H1 (cell line): ENCODE measurements at regions not wholly inside any gene's neighbourhood (a gene's known extent, or its start where the extent isn't known, plus 50 kb on each side); places are given as distances from the start of the nearest gene placed in this dataset.

Experiments
- CTCF ChIP-seq, 3 experiments: IDR thresholded peaks; 1 replicate in 2 of 3; 2 replicates in 1 of 3; pipeline versions ENCODE4 v1.5.1 to v1.6.1; 2011; ENCODE audit warnings: low read length in 3 of 3, mild to moderate bottlenecking in 3 of 3, inconsistent platforms in 2 of 3, low read depth in 1 of 3, moderate library complexity in 1 of 3; ENCODE audit not compliant: insufficient read depth in 1 of 3; ENCODE audit errors: control extremely low read depth in 1 of 3
- EZH2 ChIP-seq: fragments of 200-600 bp; sonication (generic); IDR thresholded peaks from 2 replicates; pipeline ENCODE4 v1.7.1; 2012; ENCODE audit warnings: low read depth, mild to moderate bottlenecking, moderate library complexity, low read length, inconsistent platforms; ENCODE audit not compliant: severe bottlenecking
- FOSL1 ChIP-seq: IDR thresholded peaks from 2 replicates; pipeline ENCODE4 v1.6.1; 2011; ENCODE audit warnings: mild to moderate bottlenecking, low read depth, low read length, moderate library complexity; ENCODE audit not compliant: insufficient read depth
- GABPA ChIP-seq: IDR thresholded peaks from 2 replicates; pipeline ENCODE4 v1.6.1; 2011; ENCODE audit warnings: mild to moderate bottlenecking, low read length, moderate library complexity, borderline replicate concordance; ENCODE audit not compliant: insufficient read depth
- GTF2F1 ChIP-seq: IDR thresholded peaks from 2 replicates; pipeline ENCODE4 v1.6.1; 2012; ENCODE audit warnings: low read depth, low read length, improper control_type of control experiment, borderline replicate concordance
- JUND ChIP-seq: IDR thresholded peaks from 2 replicates; pipeline ENCODE4 v1.6.1; 2011; ENCODE audit warnings: mild to moderate bottlenecking, improper control_type of control experiment, low read length
- POLR2A ChIP-seq, 2 experiments: IDR thresholded peaks; 1 replicate in 1 of 2; 2 replicates in 1 of 2; pipeline ENCODE4 v1.6.1; 2011; ENCODE audit warnings: low read depth in 2 of 2, low read length in 2 of 2, mild to moderate bottlenecking in 2 of 2; ENCODE audit errors: control extremely low read depth in 1 of 2
- RAD21 ChIP-seq, 2 experiments: IDR thresholded peaks in 1 of 2; conservative IDR thresholded peaks in 1 of 2; 2 replicates each; pipeline ENCODE4 v1.6.1; 2011; ENCODE audit warnings: low read depth in 2 of 2, low read length in 2 of 2, improper control_type of control experiment in 1 of 2, inconsistent platforms in 1 of 2, mild to moderate bottlenecking in 1 of 2, moderate library complexity in 1 of 2
- RFX5 ChIP-seq: IDR thresholded peaks from 2 replicates; pipeline ENCODE4 v1.6.1; 2011; ENCODE audit warnings: low read depth, low read length, improper control_type of control experiment, borderline replicate concordance
- SIN3A ChIP-seq, 2 experiments: IDR thresholded peaks in 1 of 2; conservative IDR thresholded peaks in 1 of 2; 2 replicates each; pipeline ENCODE4 v1.6.1; 2011 to 2012; ENCODE audit warnings: low read length in 2 of 2, improper control_type of control experiment in 1 of 2, low read depth in 1 of 2, mild to moderate bottlenecking in 1 of 2
- TAF1 ChIP-seq: IDR thresholded peaks from 2 replicates; pipeline ENCODE4 v1.6.1; 2011; ENCODE audit warnings: mild to moderate bottlenecking, low read depth, low read length
- TBP ChIP-seq: IDR thresholded peaks from 2 replicates; pipeline ENCODE4 v1.6.1; 2011; ENCODE audit warnings: low read depth, low read length, improper control_type of control experiment
- TCF12 ChIP-seq: IDR thresholded peaks from 2 replicates; pipeline ENCODE4 v1.6.1; 2011; ENCODE audit warnings: low read depth, mild to moderate bottlenecking, low read length

- no peak for TF ChIP-seq CTCF (IDR thresholded peaks at IDR 0.05; ENCODE audit: control extremely low read depth in 1 of 3, insufficient read depth in 1 of 3, low read depth in 1 of 3, low read length in 3 of 3)
- TF ChIP-seq POLR2A (IDR thresholded peaks at IDR 0.05; ENCODE audit: control extremely low read depth in 1 of 2, low read depth in 2 of 2, low read length in 2 of 2): no peak
- TF ChIP-seq GABPA: no peak
- no peak for TF ChIP-seq GTF2F1
- TF ChIP-seq TBP: no peak
- TF ChIP-seq TCF12: no peak
- no peak for TF ChIP-seq SIN3A (conservative IDR thresholded peaks at IDR 0.05 in 1 of 2, IDR thresholded peaks at IDR 0.05 in 1 of 2; ENCODE audit: low read depth in 1 of 2, low read length in 2 of 2)
- no peak for TF ChIP-seq EZH2
- no peak for TF ChIP-seq RFX5
- no peak for TF ChIP-seq FOSL1
- TF ChIP-seq JUND: no peak
- no peak for TF ChIP-seq TAF1
- no peak for TF ChIP-seq RAD21 (IDR thresholded peaks at IDR 0.05 in 1 of 2, conservative IDR thresholded peaks at IDR 0.05 in 1 of 2; ENCODE audit: low read depth in 2 of 2, low read length in 2 of 2)
Observed at GRCh38 chrX:36787752-36788151, 220.4 kb upstream of the FAM47C start.
